ENCODE measurements at regions not wholly inside any gene's neighbourhood (a gene's known extent, or its start where the extent isn't known, plus 50 kb on each side); places are given as distances from the start of the nearest gene placed in this dataset.
"Not testable (repeated sequence)": the region's sequence is repeated elsewhere in the genome, so short reads cannot be mapped to it uniquely, and the experiment has no call there.

GRCh38 chr18:68186039-68186438 is 528.9 kb downstream of the TMX3 start:
- H3K36me3 Mint-ChIP-seq = no peaks in the 10 kb centered on the region
- H3K27me3 Mint-ChIP-seq = no peaks in the 10 kb centered on the region
- no peak overlapping the region for H3K4me3 Mint-ChIP-seq
- ATAC-seq (replicated peaks) (no peak), DNase-seq (no peak)
- H3K27ac Mint-ChIP-seq = no peak overlapping the region
- H3K4me1 Mint-ChIP-seq = no peaks in the 10 kb centered on the region
- peaks cover 0 to 2% of the 10 kb centered on the region in 2 donors for H3K9me3 Mint-ChIP-seq

DNA sequence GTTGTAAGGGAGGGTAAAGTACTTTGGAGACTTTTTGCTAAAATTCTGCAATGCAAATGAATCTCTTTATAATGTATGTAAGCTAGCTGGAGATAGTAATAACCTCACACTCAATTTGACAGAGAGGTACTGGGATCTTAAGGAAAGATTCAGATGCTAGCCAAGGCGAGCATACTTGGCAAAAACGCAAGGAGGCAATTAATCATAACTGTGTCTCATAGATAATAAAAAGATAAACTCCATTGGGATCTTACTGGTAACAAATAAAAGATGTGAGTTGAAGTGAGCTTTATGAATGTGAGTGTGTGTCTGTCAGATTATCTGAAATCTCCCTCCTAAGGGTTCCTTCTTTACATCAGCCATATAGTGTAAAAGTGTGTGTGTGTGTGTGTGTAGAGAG is 533.0 kb downstream of the TMX3 start:
- Mint-ChIP-seq H3K9me3 (no peaks in the 10 kb centered on the region), H3K27me3 (no peaks in the 10 kb centered on the region), H3K36me3 (no peaks in the 10 kb centered on the region), H3K4me1 (no peaks in the 10 kb centered on the region), H3K4me3 (no peak overlapping the region), H3K27ac (no peak overlapping the region)
- no peak for ATAC-seq (replicated peaks)
- DNase-seq = no peak

DNA sequence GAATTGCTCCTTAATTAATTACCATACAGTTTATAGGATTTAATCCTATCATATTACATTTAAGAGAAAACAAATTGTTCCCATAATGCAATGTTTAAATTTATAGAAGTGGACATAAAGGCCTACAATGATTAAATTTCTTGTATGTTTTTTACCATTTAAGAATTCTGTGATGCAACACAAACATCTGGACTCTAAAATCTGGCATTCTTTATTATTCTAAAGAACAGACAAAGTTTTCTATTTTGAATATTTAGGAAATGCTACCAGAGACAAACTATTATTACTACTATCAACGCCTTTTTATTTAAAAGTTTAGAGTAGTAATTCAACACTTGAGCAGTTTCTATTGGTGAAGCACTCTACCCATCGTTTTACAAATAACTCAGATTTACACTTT is 535.1 kb downstream of the TMX3 start:
- H3K9me3 Mint-ChIP-seq = no peaks in the 10 kb centered on the region
- ATAC-seq (replicated peaks) (no peak), DNase-seq (no peak)
- H3K4me1 Mint-ChIP-seq = no peaks in the 10 kb centered on the region
- no peaks in the 10 kb centered on the region for H3K27me3 Mint-ChIP-seq
- H3K27ac Mint-ChIP-seq = no peak overlapping the region
- H3K4me3 Mint-ChIP-seq = no peak overlapping the region
- no peaks in the 10 kb centered on the region for H3K36me3 Mint-ChIP-seq

- H3K4me3 Mint-ChIP-seq = no peak overlapping the region
- no peak for ATAC-seq (replicated peaks)
- no peaks in the 10 kb centered on the region for H3K36me3 Mint-ChIP-seq
- H3K27ac Mint-ChIP-seq = no peak overlapping the region
- H3K4me1 Mint-ChIP-seq = no peaks in the 10 kb centered on the region
- H3K9me3 Mint-ChIP-seq = no peaks in the 10 kb centered on the region
- H3K27me3 Mint-ChIP-seq = no peaks in the 10 kb centered on the region
- no peak for DNase-seq
Measured at GRCh38 chr18:68178921-68179320, 536.0 kb downstream of the TMX3 start.

DNA sequence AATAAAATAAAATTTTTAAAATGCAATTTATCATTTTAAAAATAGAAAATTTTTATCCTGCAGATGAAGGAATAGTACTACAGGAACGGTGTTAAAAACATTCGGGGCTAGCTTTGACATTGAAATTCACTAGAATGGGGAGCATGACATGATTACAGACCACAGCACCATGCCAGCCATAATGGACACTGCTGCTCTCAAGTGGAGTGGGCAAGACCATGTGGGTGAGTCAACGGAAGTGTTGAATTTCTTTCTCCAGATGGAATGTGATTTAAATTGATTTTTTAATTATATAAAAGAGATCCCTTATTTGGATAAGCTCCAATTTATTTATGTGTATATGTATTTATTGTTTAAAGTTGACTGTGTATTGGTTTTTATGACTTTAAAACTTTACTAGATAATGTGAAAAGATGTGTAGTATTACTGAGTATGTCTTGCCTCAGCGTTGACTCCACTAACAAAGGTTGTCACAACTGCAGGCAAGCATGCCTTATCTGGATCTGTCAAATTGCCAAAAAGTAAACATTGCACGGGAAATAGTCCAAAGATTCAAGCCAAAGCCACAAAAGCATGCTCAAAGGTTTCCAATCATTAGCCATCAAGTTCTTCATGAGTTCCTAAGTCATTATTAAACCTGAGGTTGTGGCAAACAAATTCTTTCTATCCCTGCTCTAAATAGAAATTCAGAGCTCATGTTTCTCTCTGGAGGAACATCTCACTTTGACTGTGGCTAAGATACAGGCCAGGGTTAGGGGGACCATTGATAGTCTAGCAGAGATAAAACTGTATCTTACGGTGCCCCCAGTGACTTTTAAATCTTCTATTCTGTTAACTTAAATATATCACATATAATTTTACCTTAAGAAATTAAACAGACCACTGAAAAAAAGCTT is 536.9 kb downstream of the TMX3 start:
- DNase-seq (no peak), ATAC-seq (replicated peaks) (no peak)
- Mint-ChIP-seq H3K27me3 (no peaks in the 10 kb centered on the region), H3K4me1 (no peaks in the 10 kb centered on the region), H3K36me3 (no peaks in the 10 kb centered on the region), H3K9me3 (no peaks in the 10 kb centered on the region), H3K27ac (no peak overlapping the region), H3K4me3 (no peak overlapping the region)

GRCh38 chr18:68176901-68177300 is 538.0 kb downstream of the TMX3 start:
- H3K4me3 Mint-ChIP-seq = no peak overlapping the region
- no peak overlapping the region for H3K27ac Mint-ChIP-seq
- H3K9me3 Mint-ChIP-seq = no peaks in the 10 kb centered on the region
- DNase-seq = no peak
- no peak for ATAC-seq (replicated peaks)
- H3K36me3 Mint-ChIP-seq = no peaks in the 10 kb centered on the region
- H3K27me3 Mint-ChIP-seq = no peaks in the 10 kb centered on the region
- H3K4me1 Mint-ChIP-seq = no peaks in the 10 kb centered on the region

- Mint-ChIP-seq H3K4me3 (no peak overlapping the region), H3K4me1 (no peaks in the 10 kb centered on the region), H3K36me3 (no peaks in the 10 kb centered on the region), H3K9me3 (peaks cover 0 to 2% of the 10 kb centered on the region in 2 donors), H3K27me3 (no peaks in the 10 kb centered on the region), H3K27ac (no peak overlapping the region)
- DNase-seq (no peak), ATAC-seq (replicated peaks) (no peak)
Measured at GRCh38 chr18:68172842-68173549, 541.9 kb downstream of the TMX3 start.

- ATAC-seq (replicated peaks) (no peak), DNase-seq (no peak)
- H3K27me3 Mint-ChIP-seq = no peaks in the 10 kb centered on the region
- H3K4me1 Mint-ChIP-seq = no peaks in the 10 kb centered on the region
- H3K4me3 Mint-ChIP-seq = no peak overlapping the region
- H3K9me3 Mint-ChIP-seq = peaks cover under 1 to 2% of the 10 kb centered on the region in 2 donors
- no peaks in the 10 kb centered on the region for H3K36me3 Mint-ChIP-seq
- no peak overlapping the region for H3K27ac Mint-ChIP-seq
Measured at GRCh38 chr18:68164909-68165308, 550.0 kb downstream of the TMX3 start.

DNA sequence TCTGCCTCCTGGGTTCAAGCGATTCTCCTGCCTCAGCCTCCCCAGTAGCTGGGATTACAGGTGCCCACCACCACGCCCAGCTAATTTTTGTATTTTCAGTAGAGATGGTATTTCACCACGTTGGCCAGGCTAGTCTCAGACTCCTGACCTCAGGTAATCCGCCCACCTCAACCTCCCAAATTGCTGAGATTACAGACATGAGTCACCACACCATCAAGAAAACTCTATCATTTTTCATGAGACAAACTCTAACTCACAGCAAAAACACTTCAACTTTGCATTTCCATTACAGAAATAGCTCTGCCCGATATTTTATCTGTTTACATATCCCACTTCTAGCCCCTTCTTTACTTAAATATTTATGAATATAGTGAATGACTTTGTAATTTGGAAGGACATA is 561.1 kb downstream of the TMX3 start:
- ATAC-seq (replicated peaks); H3K9me3 Mint-ChIP-seq; H3K36me3 Mint-ChIP-seq; DNase-seq; H3K27me3 Mint-ChIP-seq; H3K27ac Mint-ChIP-seq; H3K4me3 Mint-ChIP-seq; H3K4me1 Mint-ChIP-seq: not testable (repeated sequence)

DNA sequence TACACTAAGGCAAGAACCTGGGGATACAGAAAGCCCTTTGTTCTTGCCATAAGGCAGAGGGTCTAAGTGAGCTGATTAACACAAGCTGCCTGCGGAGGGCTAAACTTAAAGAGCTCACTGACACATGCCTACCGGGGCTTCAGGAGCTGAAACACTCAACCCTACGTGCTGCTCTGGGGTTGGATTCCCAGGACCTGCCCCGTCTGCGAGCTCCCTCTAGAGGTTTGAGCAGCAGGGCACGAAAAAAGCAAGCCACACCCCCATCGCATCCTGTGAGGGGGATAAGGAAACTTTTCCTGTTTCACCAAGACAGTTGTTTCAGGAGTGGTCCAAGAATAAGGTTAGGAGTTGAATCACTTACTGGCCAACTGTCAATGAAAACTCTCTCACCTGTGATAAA is 562.1 kb downstream of the TMX3 start:
- H3K9me3 Mint-ChIP-seq = peaks cover 4 to 5% of the 10 kb centered on the region in 2 donors
- H3K27me3 Mint-ChIP-seq = no peaks in the 10 kb centered on the region
- ATAC-seq (replicated peaks) (no peak), DNase-seq (no peak)
- no peaks in the 10 kb centered on the region for H3K4me1 Mint-ChIP-seq
- H3K36me3 Mint-ChIP-seq = no peaks in the 10 kb centered on the region
- H3K27ac Mint-ChIP-seq = no peak overlapping the region
- H3K4me3 Mint-ChIP-seq = no peak overlapping the region

DNA sequence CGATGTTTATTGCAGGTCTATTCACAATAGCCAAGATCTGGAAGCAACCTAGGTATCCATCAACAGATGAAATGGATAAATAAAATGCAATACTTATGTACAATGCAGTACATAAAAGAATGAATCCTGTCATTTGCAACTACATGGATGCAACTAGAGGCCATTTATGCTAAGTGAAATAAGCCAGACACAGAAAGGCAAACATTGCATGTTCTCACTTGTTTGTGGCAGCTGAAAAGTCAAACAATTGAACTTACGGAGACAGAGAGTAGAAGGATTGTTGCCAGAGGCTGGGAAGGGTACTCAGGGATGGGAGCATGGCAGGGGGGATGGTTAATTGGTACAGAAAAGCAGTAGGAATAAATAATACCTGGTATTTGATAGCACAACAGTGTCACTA is 563.9 kb downstream of the TMX3 start:
- Mint-ChIP-seq H3K4me1 (no peaks in the 10 kb centered on the region), H3K9me3 (no peaks in the 10 kb centered on the region), H3K36me3 (no peaks in the 10 kb centered on the region), H3K4me3 (no peak overlapping the region), H3K27ac (no peak overlapping the region), H3K27me3 (no peaks in the 10 kb centered on the region)
- DNase-seq = no peak
- ATAC-seq (replicated peaks) = no peak

DNA sequence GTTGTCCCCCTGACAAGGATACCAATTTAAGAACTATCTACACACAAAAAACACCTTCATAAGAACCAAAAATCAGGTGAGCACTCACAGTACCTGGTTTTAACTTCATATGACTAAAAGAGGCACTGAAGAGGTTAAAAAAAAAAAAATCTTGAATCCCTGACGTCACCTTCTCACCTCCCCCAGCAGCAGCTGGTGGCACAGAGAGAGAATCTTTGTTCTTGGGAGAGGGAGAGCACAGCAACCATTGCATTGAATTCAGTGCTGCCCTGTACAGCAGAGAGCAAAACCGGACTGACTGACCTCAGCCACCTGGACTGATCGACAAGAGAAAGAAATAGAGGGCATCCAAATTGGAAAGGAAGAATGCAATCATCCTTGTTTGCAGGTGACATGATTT is 566.0 kb downstream of the TMX3 start:
- no peak for DNase-seq
- Mint-ChIP-seq H3K4me1 (no peaks in the 10 kb centered on the region), H3K27me3 (no peaks in the 10 kb centered on the region), H3K9me3 (no peaks in the 10 kb centered on the region), H3K4me3 (no peak overlapping the region), H3K27ac (no peak overlapping the region), H3K36me3 (no peaks in the 10 kb centered on the region)
- no peak for ATAC-seq (replicated peaks)

GRCh38 chr18:68147728-68148127 is 567.2 kb downstream of the TMX3 start:
- Mint-ChIP-seq H3K27ac (no peak overlapping the region), H3K9me3 (no peaks in the 10 kb centered on the region), H3K4me3 (no peak overlapping the region), H3K36me3 (no peaks in the 10 kb centered on the region), H3K4me1 (no peaks in the 10 kb centered on the region), H3K27me3 (no peaks in the 10 kb centered on the region)
- ATAC-seq (replicated peaks) (no peak), DNase-seq (no peak)

DNA sequence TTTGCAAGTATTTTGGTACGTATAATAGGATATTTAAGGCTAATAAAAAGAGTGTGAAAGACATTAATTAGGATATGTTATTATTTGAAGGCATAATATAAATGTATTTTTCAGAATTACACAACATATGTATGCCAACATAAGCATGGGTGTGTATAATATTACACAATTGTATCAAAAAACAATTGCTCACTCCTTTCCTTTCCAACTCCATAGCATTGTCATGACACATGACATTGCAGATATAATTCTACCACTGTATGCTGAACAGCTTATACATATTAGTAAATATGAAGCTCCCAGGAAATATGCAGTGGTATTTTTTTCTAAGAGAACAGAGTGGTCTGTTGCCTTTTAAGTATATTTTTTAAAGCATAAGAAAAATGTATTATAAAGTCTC is 593.1 kb downstream of the TMX3 start:
- Mint-ChIP-seq H3K27me3 (no peaks in the 10 kb centered on the region), H3K4me1 (no peaks in the 10 kb centered on the region), H3K27ac (no peak overlapping the region), H3K4me3 (no peak overlapping the region), H3K9me3 (no peaks in the 10 kb centered on the region), H3K36me3 (no peaks in the 10 kb centered on the region)
- no peak for DNase-seq
- ATAC-seq (replicated peaks) = no peak

GRCh38 chr18:68121308-68121707 is 593.6 kb downstream of the TMX3 start:
- DNase-seq (no peak), ATAC-seq (replicated peaks) (no peak)
- Mint-ChIP-seq H3K27me3 (no peaks in the 10 kb centered on the region), H3K36me3 (no peaks in the 10 kb centered on the region), H3K4me3 (no peak overlapping the region), H3K9me3 (no peaks in the 10 kb centered on the region), H3K4me1 (no peaks in the 10 kb centered on the region), H3K27ac (no peak overlapping the region)
